OCI-LY7 (cell line): ENCODE measurements at regions not wholly inside any gene's neighbourhood (a gene's known extent, or its start where the extent isn't known, plus 50 kb on each side); places are given as distances from the start of the nearest gene placed in this dataset.

ENCODE experiments used
- CTCF ChIP-seq: fragments of 200-600 bp; sonication (generic); conservative IDR thresholded peaks from 2 replicates; pipeline ENCODE4 v1.5.1; 2014; ENCODE audit warnings: mild to moderate bottlenecking, antibody characterized with exemption, low read length, moderate library complexity, mixed read lengths
- EZH2phosphoT487 ChIP-seq: fragments of 200-600 bp; sonication (generic); IDR thresholded peaks from 2 replicates; pipeline ENCODE4 v1.6.1; 2018; ENCODE audit warnings: low read depth, borderline replicate concordance, mild to moderate bottlenecking, mixed run types, antibody characterized with exemption, low read length, moderate library complexity, mixed read lengths

- TF ChIP-seq CTCF = no peak
- no peak for TF ChIP-seq EZH2phosphoT487
Measured at GRCh38 chr13:50214514-50214913, 199.3 kb downstream of the KCNRG start.
